ENCODE measurements at regions not wholly inside any gene's neighbourhood (a gene's known extent, or its start where the extent isn't known, plus 50 kb on each side); places are given as distances from the start of the nearest gene placed in this dataset.

DNA sequence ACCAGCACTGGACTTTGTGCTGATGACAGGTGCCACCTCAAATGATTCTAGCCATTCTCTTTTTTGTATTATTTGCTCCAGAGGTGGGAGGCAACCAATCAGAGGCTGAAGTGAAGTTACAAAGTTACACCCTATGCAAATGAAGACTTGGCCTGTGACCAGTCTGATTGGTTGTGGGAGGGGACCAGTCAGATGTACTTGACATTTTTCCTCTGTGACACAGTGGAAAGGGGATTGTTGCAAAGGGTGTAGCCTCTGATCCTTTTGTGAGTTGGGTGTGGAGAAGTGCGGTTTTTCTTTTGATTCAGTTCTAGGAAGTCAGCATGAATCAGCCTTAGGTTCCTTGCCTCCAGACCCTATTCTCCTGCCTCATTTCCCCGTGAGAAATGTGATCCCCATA lies 244.0 kb downstream of the ARL6IP6 start:
- no peak overlapping the region for H3K27ac ChIP-seq
- H3K4me3 ChIP-seq, result no peak overlapping the region
- no peaks in the 10 kb centered on the region for H3K27me3 ChIP-seq
- no peaks in the 10 kb centered on the region for H3K4me1 ChIP-seq
- H3K9me3 ChIP-seq, result no peaks in the 10 kb centered on the region
- intact Hi-C loops (cut with DNase I; ENCODE audit: low total_unique reads), result no loop called here
- DNase-seq (ENCODE audit: low spot score in 2 of 2), result no peak
- H3K36me3 ChIP-seq, result no peaks in the 10 kb centered on the region
- TF ChIP-seq, protein P1, sequence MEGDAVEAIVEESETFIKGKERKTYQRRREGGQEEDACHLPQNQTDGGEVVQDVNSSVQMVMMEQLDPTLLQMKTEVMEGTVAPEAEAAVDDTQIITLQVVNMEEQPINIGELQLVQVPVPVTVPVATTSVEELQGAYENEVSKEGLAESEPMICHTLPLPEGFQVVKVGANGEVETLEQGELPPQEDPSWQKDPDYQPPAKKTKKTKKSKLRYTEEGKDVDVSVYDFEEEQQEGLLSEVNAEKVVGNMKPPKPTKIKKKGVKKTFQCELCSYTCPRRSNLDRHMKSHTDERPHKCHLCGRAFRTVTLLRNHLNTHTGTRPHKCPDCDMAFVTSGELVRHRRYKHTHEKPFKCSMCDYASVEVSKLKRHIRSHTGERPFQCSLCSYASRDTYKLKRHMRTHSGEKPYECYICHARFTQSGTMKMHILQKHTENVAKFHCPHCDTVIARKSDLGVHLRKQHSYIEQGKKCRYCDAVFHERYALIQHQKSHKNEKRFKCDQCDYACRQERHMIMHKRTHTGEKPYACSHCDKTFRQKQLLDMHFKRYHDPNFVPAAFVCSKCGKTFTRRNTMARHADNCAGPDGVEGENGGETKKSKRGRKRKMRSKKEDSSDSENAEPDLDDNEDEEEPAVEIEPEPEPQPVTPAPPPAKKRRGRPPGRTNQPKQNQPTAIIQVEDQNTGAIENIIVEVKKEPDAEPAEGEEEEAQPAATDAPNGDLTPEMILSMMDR (IDR thresholded peaks at IDR 0.05), result no peak
- no peak for TF ChIP-seq POLR2A (IDR thresholded peaks at IDR 0.05)
- TF ChIP-seq POLR2AphosphoS5 (IDR thresholded peaks at IDR 0.05), result no peak

DNA sequence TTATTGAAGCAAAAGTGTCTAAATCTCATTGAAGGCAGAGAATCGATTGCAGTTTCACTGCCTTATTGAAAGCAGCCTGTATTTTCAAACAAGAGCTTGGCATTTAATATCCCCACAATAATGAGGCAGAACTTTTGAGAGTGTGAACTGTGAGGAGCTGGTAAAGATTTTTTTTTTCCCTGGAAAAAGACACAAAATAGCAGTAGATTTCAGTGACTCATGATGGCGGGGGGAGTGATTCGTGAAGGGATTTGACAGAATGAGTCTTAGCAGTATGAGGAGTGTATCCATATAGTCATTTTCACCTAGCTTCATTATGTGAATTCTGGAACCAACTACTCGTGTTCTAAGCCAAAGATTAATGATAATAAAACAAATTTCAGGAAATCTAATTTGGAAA lies 242.9 kb downstream of the ARL6IP6 start:
- no peak for TF ChIP-seq POLR2AphosphoS5 (IDR thresholded peaks at IDR 0.05)
- no peak overlapping the region for H3K4me3 ChIP-seq
- intact Hi-C loops (cut with DNase I; ENCODE audit: low total_unique reads), result no loop called here

DNA sequence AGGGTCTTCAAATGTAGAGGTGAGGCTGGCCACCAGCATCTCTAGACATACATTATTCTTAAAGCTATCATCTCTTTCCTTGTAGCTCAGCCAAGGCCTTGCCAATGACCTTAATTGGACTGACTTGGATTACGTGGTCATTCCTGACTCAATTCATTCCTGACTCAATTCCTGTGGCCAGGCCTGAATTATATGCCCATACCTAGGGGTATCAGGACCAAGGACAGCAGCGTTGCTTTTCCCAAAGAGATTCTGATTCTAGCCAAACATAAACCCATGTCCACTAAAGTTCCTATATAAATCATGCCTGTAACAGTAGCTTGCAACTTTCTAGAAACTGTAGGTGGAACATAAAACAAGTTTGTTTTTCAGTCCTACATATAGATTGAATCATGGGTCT lies 231.7 kb downstream of the ARL6IP6 start:
- no peaks in the 10 kb centered on the region for H3K9me3 ChIP-seq
- DNase-seq (ENCODE audit: low spot score in 2 of 2), result no peak
- no peaks in the 10 kb centered on the region for H3K4me1 ChIP-seq
- no peak overlapping the region for H3K4me3 ChIP-seq
- TF ChIP-seq POLR2AphosphoS5 (IDR thresholded peaks at IDR 0.05) (no peak), POLR2A (IDR thresholded peaks at IDR 0.05) (no peak)
- TF ChIP-seq, protein P1 (IDR thresholded peaks at IDR 0.05), result no peak
- no peaks in the 10 kb centered on the region for H3K27me3 ChIP-seq
- no peaks in the 10 kb centered on the region for H3K36me3 ChIP-seq
- intact Hi-C loops (cut with DNase I; ENCODE audit: low total_unique reads), result no loop called here
- H3K27ac ChIP-seq, result no peak overlapping the region

More for the DNA sequence above, 242.9 kb downstream of the ARL6IP6 start:
- Histone ChIP-seq H3K9me3 (no peaks in the 10 kb centered on the region), H3K27ac (no peak overlapping the region), H3K36me3 (no peaks in the 10 kb centered on the region), H3K27me3 (no peaks in the 10 kb centered on the region), H3K4me1 (no peaks in the 10 kb centered on the region)
- no peak for DNase-seq (ENCODE audit: low spot score in 2 of 2)

DNA sequence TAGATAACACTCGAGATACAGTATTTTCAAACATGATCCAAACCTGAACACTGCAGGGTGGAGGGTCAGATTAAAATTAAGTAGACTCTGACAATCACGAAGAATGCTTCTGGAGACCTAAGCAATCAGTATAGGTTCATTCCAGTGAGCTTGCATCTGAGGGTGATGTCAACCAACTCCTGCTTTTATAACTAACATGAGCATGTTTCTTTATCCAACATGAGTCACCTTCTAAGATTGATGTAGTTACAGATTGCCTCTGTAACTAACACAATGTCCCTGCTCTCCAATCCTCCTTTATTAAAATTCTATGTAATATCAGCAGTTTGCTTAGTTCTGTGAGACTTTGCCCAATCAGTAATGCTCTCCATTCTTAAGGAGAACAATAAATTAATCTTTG lies 225.7 kb downstream of the ARL6IP6 start:
- intact Hi-C loops (cut with DNase I; ENCODE audit: low total_unique reads), result no loop called here
- no peaks in the 10 kb centered on the region for H3K36me3 ChIP-seq

DNA sequence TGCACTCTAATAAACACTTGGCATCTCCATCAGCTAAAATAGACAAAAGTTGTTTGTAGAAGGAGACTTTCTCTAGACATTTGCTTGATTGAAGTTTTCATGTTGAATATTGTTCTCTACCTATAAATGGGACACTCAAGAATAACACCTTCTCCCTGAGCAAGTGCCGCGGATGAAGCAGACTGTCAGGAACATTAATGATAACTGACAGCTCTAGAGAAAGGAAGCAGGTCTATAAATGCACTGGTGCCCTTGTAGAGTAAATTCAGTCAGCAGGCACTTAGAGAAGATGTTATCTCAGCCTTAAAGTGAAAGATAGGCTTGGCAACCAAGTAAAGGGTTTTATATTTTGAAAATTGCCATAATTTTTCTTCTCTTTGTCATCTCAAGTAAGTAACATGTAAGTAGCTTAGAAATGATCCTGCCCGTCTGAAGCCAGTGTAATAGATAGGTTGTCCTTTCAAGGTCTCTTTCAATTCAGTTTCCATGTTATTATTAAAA lies 224.6 kb downstream of the ARL6IP6 start:
- Histone ChIP-seq H3K9me3 (peaks cover 0 to 6% of the 10 kb centered on the region in 2 donors), H3K27me3 (no peaks in the 10 kb centered on the region), H3K36me3 (no peaks in the 10 kb centered on the region), H3K4me3 (no peak overlapping the region), H3K4me1 (no peaks in the 10 kb centered on the region), H3K27ac (no peak overlapping the region)
- TF ChIP-seq POLR2A (IDR thresholded peaks at IDR 0.05), result no peak
- TF ChIP-seq, protein P1 (IDR thresholded peaks at IDR 0.05), result no peak
- no peak for TF ChIP-seq POLR2AphosphoS5 (IDR thresholded peaks at IDR 0.05)
- DNase-seq (ENCODE audit: low spot score in 2 of 2), result no peak
- intact Hi-C loops (cut with DNase I; ENCODE audit: low total_unique reads), result no loop called here

More for the DNA sequence above, 225.7 kb downstream of the ARL6IP6 start:
- no peaks in the 10 kb centered on the region for H3K9me3 ChIP-seq
- no peaks in the 10 kb centered on the region for H3K4me1 ChIP-seq
- DNase-seq (ENCODE audit: low spot score in 2 of 2), result no peak
- no peak overlapping the region for H3K4me3 ChIP-seq
- TF ChIP-seq POLR2AphosphoS5 (IDR thresholded peaks at IDR 0.05) (no peak), POLR2A (IDR thresholded peaks at IDR 0.05) (no peak)
- TF ChIP-seq, protein P1 (IDR thresholded peaks at IDR 0.05), result no peak
- no peaks in the 10 kb centered on the region for H3K27me3 ChIP-seq
- H3K27ac ChIP-seq, result no peak overlapping the region

DNA sequence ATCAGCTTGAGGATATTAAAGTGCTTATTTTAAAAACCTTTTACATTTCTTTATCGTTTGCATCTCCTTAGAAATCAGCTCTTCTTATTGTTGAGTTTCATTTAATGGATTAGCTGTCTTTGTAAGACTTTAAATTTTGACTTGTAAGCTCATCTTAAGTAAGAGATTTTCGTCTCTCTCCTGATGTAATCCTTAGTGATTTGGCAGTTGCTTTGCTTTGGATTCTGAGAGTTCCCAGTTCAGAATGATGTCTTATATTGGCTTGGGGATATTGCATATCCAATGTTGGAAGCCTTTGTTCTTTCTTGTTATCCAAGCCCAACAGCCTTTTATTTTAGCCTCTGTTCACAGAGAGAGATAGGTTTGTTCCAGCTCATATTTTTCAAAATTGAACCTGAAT lies 212.1 kb downstream of the ARL6IP6 start:
- H3K4me3 ChIP-seq, result no peak overlapping the region
- DNase-seq (ENCODE audit: low spot score in 2 of 2), result no peak
- H3K27me3 ChIP-seq, result no peaks in the 10 kb centered on the region
- H3K36me3 ChIP-seq, result no peaks in the 10 kb centered on the region
- TF ChIP-seq, protein P1 (IDR thresholded peaks at IDR 0.05), result no peak
- TF ChIP-seq POLR2AphosphoS5 (IDR thresholded peaks at IDR 0.05), result no peak
- TF ChIP-seq POLR2A (IDR thresholded peaks at IDR 0.05), result no peak
- H3K9me3 ChIP-seq, result no peaks in the 10 kb centered on the region
- H3K27ac ChIP-seq, result no peak overlapping the region
- no peaks in the 10 kb centered on the region for H3K4me1 ChIP-seq
- intact Hi-C loops (cut with DNase I; ENCODE audit: low total_unique reads), result no loop called here
